HG03442 (cell line): ENCODE measurements at regions not wholly inside any gene's neighbourhood (a gene's known extent, or its start where the extent isn't known, plus 50 kb on each side); places are given as distances from the start of the nearest gene placed in this dataset.
"Not testable (repeated sequence)": the region's sequence is repeated elsewhere in the genome, so short reads cannot be mapped to it uniquely, and the experiment has no call there.

ENCODE experiments used
- ATAC-seq: cut with Tn5 transposase; IDR thresholded peaks from one replicate; pipeline ENCODE4 v1.9.1; 2021; ENCODE audit warnings: mild to moderate bottlenecking, moderate library complexity; ENCODE audit not compliant: unreplicated experiment

DNA sequence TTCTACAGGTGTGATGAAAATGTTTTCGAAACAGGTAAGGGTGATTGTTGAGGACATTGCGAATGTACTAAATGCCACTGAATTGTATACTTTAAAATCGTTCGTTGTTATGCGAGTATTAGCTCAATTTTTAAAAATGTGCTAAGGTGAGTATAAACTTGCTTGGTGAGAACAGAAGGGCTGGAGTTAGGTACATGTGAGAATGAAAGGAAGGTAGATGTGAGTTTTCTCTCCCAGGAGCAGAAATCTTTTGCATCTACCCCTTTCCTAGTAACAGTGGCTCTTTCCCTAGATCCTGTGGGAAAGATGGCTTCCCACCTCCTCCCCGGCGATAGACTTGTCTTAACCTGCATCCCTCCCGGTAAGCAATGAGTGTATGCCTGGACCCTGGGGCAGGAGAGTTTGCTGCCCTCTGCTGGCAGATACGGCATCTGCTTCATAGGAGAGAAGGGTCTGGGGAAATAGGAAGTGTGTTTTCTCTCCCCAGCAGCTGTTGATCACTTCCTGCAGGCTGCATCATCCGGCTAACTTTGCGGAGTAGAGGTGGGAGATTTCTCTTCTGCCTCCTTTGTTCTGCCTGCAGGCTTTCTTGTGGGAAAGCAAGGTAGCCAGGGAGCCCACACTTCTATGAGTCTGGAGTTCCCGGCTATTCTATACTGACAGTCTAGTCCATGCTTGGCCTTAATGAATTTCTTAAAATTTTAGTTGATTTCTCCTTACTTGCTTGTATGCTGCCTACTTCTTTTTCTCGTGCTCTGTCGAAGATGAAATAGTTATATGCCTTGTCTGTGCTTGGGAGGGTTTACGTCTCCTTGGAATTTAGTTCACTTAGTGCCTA lies 373.3 kb upstream of the SEMA6A start:
- ATAC-seq: peak; percentile 99

DNA sequence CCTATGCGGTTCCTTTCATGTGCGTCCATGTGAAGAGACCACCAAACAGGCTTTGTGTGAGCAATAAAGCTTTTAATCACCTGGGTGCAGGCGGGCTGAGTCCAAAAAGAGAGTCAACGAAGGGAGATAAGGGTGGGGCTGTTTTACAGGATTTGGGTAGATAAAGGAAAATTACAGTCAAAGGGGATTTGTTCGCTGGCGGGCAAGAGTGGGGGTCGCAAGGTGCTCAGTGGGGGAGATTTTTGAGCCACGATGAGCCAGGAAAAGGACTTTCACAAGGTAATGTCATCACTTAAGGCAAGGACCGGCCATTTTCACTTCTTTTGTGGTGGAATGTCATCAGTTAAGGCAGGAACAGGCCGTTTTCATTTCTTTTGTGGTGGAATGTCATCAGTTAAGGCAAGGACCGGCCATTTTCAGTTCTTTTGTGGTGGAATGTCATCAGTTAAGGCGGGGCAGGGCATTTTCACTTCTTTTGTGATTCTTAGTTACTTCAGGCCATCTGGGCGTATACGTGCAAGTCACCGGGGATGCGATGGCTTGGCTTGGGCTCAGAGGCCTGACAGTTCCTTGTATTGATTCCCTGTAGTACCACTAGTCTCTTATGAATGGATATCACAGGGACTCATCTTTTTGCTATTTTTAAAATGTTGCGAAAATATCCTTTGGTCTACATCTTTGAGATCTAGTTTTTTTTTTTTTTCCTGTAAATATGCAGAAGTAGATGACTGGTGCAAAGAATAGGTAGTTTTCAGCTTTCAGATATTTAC lies 371.2 kb upstream of the SEMA6A start:
- ATAC-seq: not testable (repeated sequence)

DNA sequence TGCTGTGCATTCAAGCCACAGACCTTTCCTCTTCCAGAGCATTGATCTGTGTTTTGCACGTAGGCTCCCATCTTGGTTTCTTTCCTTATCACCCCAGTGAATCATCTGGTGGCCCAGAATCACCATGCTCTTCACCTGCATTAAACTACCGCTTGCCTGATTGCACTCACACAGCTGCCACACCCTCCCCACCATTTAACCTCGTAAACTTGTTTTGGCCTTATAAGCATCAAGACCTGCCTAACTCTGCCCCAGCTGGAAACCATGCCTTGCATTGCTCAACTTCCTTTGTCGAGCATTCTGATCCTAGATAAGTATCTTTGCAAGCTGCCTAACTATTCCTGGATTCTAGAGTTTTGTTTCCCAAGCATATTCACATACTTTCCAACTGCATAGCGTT lies 369.6 kb upstream of the SEMA6A start:
- no peak for ATAC-seq

DNA sequence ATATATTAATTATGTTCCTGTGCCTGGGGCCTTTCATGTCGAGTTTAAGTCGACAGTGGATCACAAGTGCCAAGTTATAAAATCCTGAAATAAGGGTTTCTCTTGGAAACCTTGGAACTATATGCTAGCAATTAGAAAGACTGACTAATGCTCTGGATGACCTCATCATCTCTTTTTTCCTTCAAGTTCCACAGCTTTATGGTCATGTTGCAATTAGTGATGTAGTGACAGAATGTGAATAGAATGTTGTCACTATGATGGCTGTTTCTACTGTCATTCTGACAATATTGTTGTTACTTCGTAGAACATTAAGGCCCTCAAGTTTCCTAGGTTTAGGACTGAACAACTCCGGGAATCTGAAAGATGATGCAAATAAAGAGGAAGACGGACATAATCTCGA lies 368.0 kb upstream of the SEMA6A start:
- ATAC-seq: no peak

DNA sequence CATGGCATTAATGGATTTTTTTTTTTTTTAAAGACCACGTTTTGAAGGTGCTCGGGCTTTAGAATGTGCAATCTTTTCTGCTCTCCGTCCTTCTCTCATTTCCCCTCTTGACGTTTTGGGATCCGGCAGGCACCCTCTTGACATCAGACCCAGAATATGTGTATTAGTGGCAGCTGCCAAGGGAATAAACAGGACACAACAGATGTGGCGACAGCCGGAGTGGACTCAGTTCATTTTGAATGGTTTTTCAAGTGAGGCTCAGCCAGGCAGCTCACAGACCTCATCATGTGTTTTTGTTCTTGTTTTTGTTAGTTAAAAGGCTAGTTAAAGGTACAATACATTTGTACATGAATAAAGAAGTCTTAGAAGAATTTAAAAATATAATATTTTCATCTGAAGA lies 365.0 kb upstream of the SEMA6A start:
- no peak for ATAC-seq

- ATAC-seq: peak; percentile 64
Measured at GRCh38 chr5:116938488-116938887, 363.9 kb upstream of the SEMA6A start.

DNA sequence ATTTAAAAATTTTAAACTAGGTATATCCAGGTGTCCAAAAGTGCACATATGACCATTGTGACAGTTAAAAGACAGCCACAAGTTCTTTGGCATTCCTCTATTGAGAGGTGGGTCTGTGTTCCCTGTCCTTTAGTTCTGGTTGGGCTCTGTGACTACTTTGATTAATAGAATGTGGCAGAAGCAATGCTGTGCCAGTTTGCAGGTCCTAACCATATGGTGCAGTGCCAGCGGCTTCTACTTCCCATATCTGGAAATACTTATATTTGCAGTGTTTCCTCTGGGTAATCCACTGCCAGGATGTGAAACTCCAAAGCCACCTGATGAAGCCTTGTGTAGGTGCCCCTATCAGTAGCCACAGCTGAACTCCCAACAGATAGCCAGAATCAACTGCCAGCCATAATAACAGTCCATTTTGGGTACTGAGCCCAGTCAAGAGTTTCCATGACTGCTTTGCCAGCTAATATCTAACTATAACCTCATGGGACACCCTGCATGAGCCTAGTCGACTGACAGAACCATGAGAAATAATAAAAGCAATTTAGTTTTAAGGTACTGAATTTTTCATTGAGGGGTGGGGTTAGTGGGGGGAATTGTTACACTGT lies 361.0 kb upstream of the SEMA6A start:
- no peak for ATAC-seq

GRCh38 chr5:116930616-116931015 lies 356.0 kb upstream of the SEMA6A start:
- ATAC-seq: no peak

DNA sequence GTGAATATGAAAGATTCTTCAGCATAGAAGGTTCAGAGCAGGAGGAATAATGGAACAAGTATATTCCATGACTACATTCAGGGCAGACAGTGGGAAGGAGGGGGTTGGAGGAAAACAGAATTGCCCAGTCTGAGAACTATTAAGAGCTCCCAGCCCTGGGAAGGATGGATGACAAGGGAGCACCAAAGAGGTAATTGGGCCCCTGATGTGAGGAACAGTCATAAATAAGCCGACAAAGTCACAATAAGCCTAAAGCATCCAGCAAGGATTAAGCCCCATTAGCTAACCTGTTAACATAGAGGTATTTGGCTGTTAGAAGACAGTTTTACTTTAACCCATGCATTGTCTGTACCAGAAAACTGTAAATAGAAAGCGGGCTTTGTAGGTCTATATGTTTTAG lies 348.7 kb upstream of the SEMA6A start:
- ATAC-seq: no peak

GRCh38 chr5:116922532-116922931 lies 347.9 kb upstream of the SEMA6A start:
- peak; percentile 81 for ATAC-seq

- ATAC-seq: no peak
Measured at GRCh38 chr5:116914869-116915504, 340.4 kb upstream of the SEMA6A start.

GRCh38 chr5:116912221-116912620 lies 337.6 kb upstream of the SEMA6A start:
- no peak for ATAC-seq

- no peak for ATAC-seq
Measured at GRCh38 chr5:116911074-116911473, 336.5 kb upstream of the SEMA6A start.

- peak; percentile 70 for ATAC-seq
Measured at GRCh38 chr5:116908537-116908936, 333.9 kb upstream of the SEMA6A start.

DNA sequence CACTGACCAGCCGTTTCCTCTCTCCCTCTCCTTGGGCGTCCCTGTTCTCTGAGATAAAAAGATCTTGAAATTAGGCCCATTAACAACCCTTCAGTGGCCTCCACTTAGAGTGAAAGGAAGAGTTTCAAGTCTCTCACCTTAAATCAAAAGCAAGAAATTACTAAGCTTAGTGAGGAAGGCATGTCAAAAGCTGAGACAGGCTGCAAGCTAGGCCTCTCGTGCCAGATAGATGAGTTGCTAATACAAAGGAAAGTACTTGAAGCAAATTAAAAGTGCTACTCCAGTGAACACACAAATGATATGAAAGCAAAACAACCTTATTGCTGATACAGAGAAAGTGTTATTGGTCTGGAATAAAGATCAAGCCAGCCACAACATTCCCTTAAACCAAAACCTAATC lies 331.3 kb upstream of the SEMA6A start:
- ATAC-seq: peak; percentile 59

DNA sequence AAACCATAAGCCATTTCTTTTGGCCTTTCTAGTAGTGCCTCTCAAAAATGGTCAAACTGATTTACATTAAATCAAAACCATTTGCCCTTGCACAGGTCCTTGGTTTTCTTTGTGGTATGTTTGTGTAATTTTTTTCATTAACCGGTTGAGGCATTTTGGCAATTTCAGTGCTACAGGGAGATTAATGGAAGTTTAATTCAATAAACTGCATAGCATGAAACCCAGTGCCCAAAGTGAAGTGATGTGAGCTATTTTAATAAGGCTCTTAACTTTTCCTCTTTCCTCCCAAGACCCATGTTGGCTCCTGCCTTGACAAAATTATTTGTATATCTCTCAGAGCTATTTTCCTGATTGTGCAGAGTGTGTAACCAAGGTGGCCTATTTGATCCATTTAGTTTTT lies 326.2 kb upstream of the SEMA6A start:
- no peak for ATAC-seq

GRCh38 chr5:116898917-116899316 lies 324.3 kb upstream of the SEMA6A start:
- ATAC-seq: peak; percentile 87

GRCh38 chr5:116897291-116897690 lies 322.7 kb upstream of the SEMA6A start:
- ATAC-seq: no peak

DNA sequence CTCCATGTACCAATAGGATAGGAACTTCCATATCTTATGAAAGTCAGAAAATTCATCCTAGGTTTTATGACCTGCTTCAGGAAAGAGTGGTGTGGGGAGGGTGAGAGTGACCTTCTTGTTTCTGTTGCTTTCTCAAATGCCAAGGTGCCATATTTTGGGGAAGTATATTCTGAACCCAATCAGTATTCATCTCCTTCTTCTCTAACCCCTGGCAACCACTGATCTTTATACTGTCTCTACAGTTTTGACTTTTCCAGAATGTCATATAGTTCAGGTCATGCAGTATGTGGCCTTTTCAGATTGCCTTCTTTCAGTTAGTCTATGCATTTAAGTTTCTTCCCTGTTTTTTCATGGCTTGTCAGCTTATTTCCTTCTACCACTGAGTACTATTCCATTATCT lies 321.4 kb upstream of the SEMA6A start:
- no peak for ATAC-seq

DNA sequence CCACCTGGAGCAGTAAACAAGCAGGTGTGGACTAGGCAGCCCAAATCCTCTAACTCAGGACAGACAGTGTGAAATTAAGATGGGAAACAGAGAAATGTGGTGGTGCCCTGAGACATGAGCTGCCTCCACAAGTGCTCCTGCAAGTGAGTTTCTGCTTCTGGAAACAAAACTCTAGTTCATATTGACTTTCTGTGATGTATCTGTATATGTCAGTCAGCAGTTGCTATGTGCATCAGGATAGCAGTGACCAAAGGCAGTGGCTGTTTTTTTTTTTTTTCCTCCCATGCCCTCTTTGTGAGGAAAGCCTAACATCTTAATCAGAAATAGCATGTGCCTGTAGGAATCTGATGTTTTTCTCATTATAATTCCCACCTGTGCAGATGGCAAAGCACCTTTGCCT lies 318.4 kb upstream of the SEMA6A start:
- no peak for ATAC-seq

DNA sequence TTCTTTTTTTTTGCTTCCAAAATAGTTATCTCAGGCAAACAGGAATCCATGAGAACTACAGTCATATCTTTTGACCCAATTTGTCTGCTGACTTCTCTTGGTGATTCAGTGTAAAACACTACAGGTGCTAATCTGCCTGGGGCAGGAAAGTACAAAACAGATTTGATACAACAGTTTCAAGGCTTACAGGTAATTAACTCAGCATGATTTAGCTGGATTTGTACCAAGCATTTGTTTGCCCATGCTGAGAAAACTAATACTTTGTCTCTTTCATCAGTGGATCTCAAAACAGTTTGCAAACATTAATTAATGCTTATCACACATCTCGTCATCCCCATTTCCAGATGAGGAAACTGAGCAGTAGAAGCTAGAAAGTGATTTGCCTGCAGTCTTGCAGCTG lies 312.5 kb upstream of the SEMA6A start:
- ATAC-seq: no peak
